ENCODE measurements at regions not wholly inside any gene's neighbourhood (a gene's known extent, or its start where the extent isn't known, plus 50 kb on each side); places are given as distances from the start of the nearest gene placed in this dataset.

GRCh38 chr12:107477947-107478610 is 207.5 kb upstream of the PWP1 start:
- H3K4me1 ChIP-seq (ENCODE audit: insufficient read depth, low read length), result no peaks in the 10 kb centered on the region
- no peaks in the 10 kb centered on the region for H3K9me3 ChIP-seq (ENCODE audit: insufficient read depth, low read depth, low read length)
- H3K36me3 ChIP-seq (ENCODE audit: insufficient read depth, low read length), result no peaks in the 10 kb centered on the region
- H3K27ac ChIP-seq (ENCODE audit: low read depth, low read length), result no peak overlapping the region
- no peak overlapping the region for H3K4me3 ChIP-seq (ENCODE audit: low read length)
- H3K9ac ChIP-seq (ENCODE audit: low read depth, low read length), result no peak overlapping the region
- H3K27me3 ChIP-seq (ENCODE audit: insufficient read depth, low read length), result no peaks in the 10 kb centered on the region
- WGBS, result 87% methylated on average over 2 of the region's 2 CpGs

DNA sequence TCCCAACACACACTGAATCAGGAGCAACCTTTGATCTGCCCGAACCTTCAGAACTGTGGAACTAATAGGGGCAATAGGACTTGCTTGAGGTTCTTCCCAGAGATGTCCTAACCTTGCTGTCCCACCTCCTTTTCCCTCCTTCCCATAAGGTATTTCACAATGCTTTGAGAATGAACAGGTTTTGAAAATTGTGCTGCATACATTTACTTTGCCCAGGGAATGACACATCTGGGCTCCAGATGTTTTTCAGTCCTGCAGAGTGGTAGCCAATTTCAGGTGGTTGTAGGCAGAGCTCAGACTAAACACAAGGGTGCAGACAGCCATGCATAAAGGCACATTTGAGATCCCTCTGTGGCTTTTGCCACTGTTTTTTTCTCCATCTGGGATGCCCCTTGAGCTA is 206.7 kb upstream of the PWP1 start:
- Histone ChIP-seq H3K27me3 (ENCODE audit: insufficient read depth, low read length) (no peaks in the 10 kb centered on the region), H3K9me3 (ENCODE audit: insufficient read depth, low read depth, low read length) (no peaks in the 10 kb centered on the region), H3K9ac (ENCODE audit: low read depth, low read length) (no peak overlapping the region), H3K27ac (ENCODE audit: low read depth, low read length) (no peak overlapping the region), H3K4me3 (ENCODE audit: low read length) (no peak overlapping the region), H3K36me3 (ENCODE audit: insufficient read depth, low read length) (no peaks in the 10 kb centered on the region), H3K4me1 (ENCODE audit: insufficient read depth, low read length) (no peaks in the 10 kb centered on the region)
- WGBS, result 92% methylated on average over 1 of the region's 1 CpG

DNA sequence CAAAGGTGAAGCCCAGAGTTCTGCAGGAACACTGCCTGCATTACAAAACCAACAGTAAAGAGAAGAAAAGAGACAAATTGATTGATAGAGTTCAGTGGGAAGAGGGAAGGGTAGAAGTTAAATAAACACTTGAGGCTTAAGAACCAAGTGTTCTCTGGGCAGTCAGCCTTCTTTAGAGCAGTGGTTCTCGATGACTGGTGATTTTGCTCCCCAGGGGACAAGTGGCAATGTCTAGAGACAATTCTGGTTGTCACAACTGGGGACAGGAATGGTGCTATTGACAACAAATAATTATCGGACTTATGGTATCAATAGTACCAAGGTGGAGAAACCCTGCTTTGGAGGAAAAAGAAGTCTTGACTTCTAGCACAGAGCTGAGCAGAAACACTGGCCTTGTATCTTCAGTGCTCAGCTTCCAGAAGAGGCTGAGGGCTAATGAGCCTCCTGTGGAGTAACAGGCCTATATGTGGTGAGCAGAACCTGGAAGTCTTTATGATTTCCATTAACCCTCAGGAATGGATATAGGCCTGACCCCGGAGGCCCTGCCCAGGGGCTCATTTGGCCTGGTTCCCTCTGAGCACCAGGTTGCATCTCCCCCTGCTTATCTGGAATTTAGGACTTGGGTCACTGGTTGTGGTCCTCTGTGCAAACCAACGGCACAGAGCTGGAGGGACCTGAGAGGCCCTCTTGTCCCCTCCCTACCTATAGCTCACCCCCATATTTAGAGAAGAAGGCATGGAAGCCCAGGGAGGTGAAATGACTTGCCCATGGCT is 204.6 kb upstream of the PWP1 start:
- Histone ChIP-seq H3K9ac (ENCODE audit: low read depth, low read length) (no peak overlapping the region), H3K9me3 (ENCODE audit: insufficient read depth, low read depth, low read length) (no peaks in the 10 kb centered on the region), H3K27me3 (ENCODE audit: insufficient read depth, low read length) (no peaks in the 10 kb centered on the region), H3K4me1 (ENCODE audit: insufficient read depth, low read length) (no peaks in the 10 kb centered on the region), H3K27ac (ENCODE audit: low read depth, low read length) (no peak overlapping the region), H3K4me3 (ENCODE audit: low read length) (no peak overlapping the region), H3K36me3 (ENCODE audit: insufficient read depth, low read length) (no peaks in the 10 kb centered on the region)
- WGBS, result 93% methylated on average over 4 of the region's 4 CpGs

GRCh38 chr12:107484230-107484629 is 201.4 kb upstream of the PWP1 start:
- Histone ChIP-seq H3K9ac (ENCODE audit: low read depth, low read length) (no peak overlapping the region), H3K27me3 (ENCODE audit: insufficient read depth, low read length) (no peaks in the 10 kb centered on the region), H3K9me3 (ENCODE audit: insufficient read depth, low read depth, low read length) (no peaks in the 10 kb centered on the region), H3K4me3 (ENCODE audit: low read length) (no peak overlapping the region), H3K36me3 (ENCODE audit: insufficient read depth, low read length) (no peaks in the 10 kb centered on the region), H3K27ac (ENCODE audit: low read depth, low read length) (no peak overlapping the region), H3K4me1 (ENCODE audit: insufficient read depth, low read length) (no peaks in the 10 kb centered on the region)
- WGBS, result 77% methylated on average over 3 of the region's 3 CpGs

GRCh38 chr12:107484941-107485340 is 200.7 kb upstream of the PWP1 start:
- Histone ChIP-seq H3K4me3 (ENCODE audit: low read length) (no peak overlapping the region), H3K27ac (ENCODE audit: low read depth, low read length) (no peak overlapping the region), H3K4me1 (ENCODE audit: insufficient read depth, low read length) (no peaks in the 10 kb centered on the region), H3K36me3 (ENCODE audit: insufficient read depth, low read length) (no peaks in the 10 kb centered on the region), H3K9me3 (ENCODE audit: insufficient read depth, low read depth, low read length) (no peaks in the 10 kb centered on the region), H3K27me3 (ENCODE audit: insufficient read depth, low read length) (no peaks in the 10 kb centered on the region), H3K9ac (ENCODE audit: low read depth, low read length) (no peak overlapping the region)
- WGBS, result 60% methylated on average over 1 of the region's 1 CpG

DNA sequence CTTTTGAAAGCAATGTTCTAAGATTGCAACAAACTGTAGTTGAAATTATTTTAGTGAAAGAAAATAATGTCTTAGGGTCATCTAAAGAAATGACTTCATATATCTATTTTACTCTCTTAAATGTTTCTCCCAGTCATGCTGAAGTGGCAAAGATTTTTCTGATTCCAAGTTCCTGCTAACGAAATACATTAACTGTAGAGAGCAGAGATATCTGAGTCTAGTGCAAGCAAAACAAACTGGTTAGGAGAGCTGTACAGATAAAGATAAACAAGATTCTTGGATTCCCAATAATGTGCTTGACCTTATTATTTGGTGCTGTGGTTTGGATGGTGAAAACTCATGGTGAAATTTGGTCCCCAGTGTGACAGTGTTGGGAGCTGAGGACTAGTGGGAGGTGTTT is 199.9 kb upstream of the PWP1 start:
- Histone ChIP-seq H3K4me1 (ENCODE audit: insufficient read depth, low read length) (no peaks in the 10 kb centered on the region), H3K27me3 (ENCODE audit: insufficient read depth, low read length) (no peaks in the 10 kb centered on the region), H3K27ac (ENCODE audit: low read depth, low read length) (no peak overlapping the region), H3K36me3 (ENCODE audit: insufficient read depth, low read length) (no peaks in the 10 kb centered on the region), H3K9me3 (ENCODE audit: insufficient read depth, low read depth, low read length) (no peaks in the 10 kb centered on the region), H3K9ac (ENCODE audit: low read depth, low read length) (no peak overlapping the region), H3K4me3 (ENCODE audit: low read length) (no peak overlapping the region)
- 93% methylated on average over 1 of the region's 1 CpG for WGBS

- Histone ChIP-seq H3K4me3 (ENCODE audit: low read length) (no peak overlapping the region), H3K9me3 (ENCODE audit: insufficient read depth, low read depth, low read length) (no peaks in the 10 kb centered on the region), H3K4me1 (ENCODE audit: insufficient read depth, low read length) (no peaks in the 10 kb centered on the region), H3K36me3 (ENCODE audit: insufficient read depth, low read length) (no peaks in the 10 kb centered on the region), H3K27ac (ENCODE audit: low read depth, low read length) (no peak overlapping the region), H3K27me3 (ENCODE audit: insufficient read depth, low read length) (no peaks in the 10 kb centered on the region), H3K9ac (ENCODE audit: low read depth, low read length) (no peak overlapping the region)
- 88% methylated on average over 1 of the region's 2 CpGs for WGBS
Measured at GRCh38 chr12:107486140-107486892, 199.3 kb upstream of the PWP1 start.

- no peaks in the 10 kb centered on the region for H3K27me3 ChIP-seq (ENCODE audit: insufficient read depth, low read length)
- 88% methylated on average over 2 of the region's 2 CpGs for WGBS
- H3K9ac ChIP-seq (ENCODE audit: low read depth, low read length), result no peak overlapping the region
- no peaks in the 10 kb centered on the region for H3K4me1 ChIP-seq (ENCODE audit: insufficient read depth, low read length)
- H3K36me3 ChIP-seq (ENCODE audit: insufficient read depth, low read length), result no peaks in the 10 kb centered on the region
- H3K9me3 ChIP-seq (ENCODE audit: insufficient read depth, low read depth, low read length), result no peaks in the 10 kb centered on the region
- no peak overlapping the region for H3K4me3 ChIP-seq (ENCODE audit: low read length)
- H3K27ac ChIP-seq (ENCODE audit: low read depth, low read length), result no peak overlapping the region
Measured at GRCh38 chr12:107487011-107487680, 198.5 kb upstream of the PWP1 start.

DNA sequence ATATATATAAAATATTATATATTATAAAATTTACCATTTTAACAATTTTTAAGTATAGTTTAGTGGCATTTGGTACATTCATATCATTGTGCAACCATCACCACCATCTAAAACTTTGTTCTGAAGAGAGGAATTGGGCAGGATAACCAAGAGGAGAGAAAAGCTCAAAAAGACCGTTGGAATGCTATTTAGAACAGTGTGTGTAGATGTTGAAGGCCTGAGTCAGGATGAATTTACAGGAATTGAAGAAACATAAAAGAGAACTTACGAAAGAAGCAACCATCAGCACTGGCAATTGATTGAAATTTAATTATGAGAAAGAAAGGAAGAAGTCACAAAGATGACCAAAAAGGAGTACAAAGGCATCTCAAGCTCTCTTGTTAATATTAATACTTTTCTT is 196.9 kb upstream of the PWP1 start:
- H3K4me1 ChIP-seq (ENCODE audit: insufficient read depth, low read length), result no peaks in the 10 kb centered on the region
- H3K27me3 ChIP-seq (ENCODE audit: insufficient read depth, low read length), result no peaks in the 10 kb centered on the region
- H3K9me3 ChIP-seq (ENCODE audit: insufficient read depth, low read depth, low read length), result no peaks in the 10 kb centered on the region
- no peak overlapping the region for H3K9ac ChIP-seq (ENCODE audit: low read depth, low read length)
- no peak overlapping the region for H3K27ac ChIP-seq (ENCODE audit: low read depth, low read length)
- H3K4me3 ChIP-seq (ENCODE audit: low read length), result no peak overlapping the region
- no peaks in the 10 kb centered on the region for H3K36me3 ChIP-seq (ENCODE audit: insufficient read depth, low read length)
- WGBS, result 92% methylated on average over 2 of the region's 2 CpGs

- Histone ChIP-seq H3K4me1 (ENCODE audit: insufficient read depth, low read length) (no peaks in the 10 kb centered on the region), H3K27ac (ENCODE audit: low read depth, low read length) (no peak overlapping the region), H3K9ac (ENCODE audit: low read depth, low read length) (no peak overlapping the region), H3K36me3 (ENCODE audit: insufficient read depth, low read length) (no peaks in the 10 kb centered on the region), H3K4me3 (ENCODE audit: low read length) (no peak overlapping the region), H3K9me3 (ENCODE audit: insufficient read depth, low read depth, low read length) (no peaks in the 10 kb centered on the region), H3K27me3 (ENCODE audit: insufficient read depth, low read length) (no peaks in the 10 kb centered on the region)
- WGBS, result 93% methylated on average over 3 of the region's 3 CpGs
Measured at GRCh38 chr12:107490010-107490409, 195.6 kb upstream of the PWP1 start.

GRCh38 chr12:107491856-107492255 is 193.7 kb upstream of the PWP1 start:
- 85% methylated on average over 9 of the region's 9 CpGs for WGBS
- Histone ChIP-seq H3K4me1 (ENCODE audit: insufficient read depth, low read length) (no peaks in the 10 kb centered on the region), H3K27ac (ENCODE audit: low read depth, low read length) (no peak overlapping the region), H3K36me3 (ENCODE audit: insufficient read depth, low read length) (no peaks in the 10 kb centered on the region), H3K9ac (ENCODE audit: low read depth, low read length) (no peak overlapping the region), H3K4me3 (ENCODE audit: low read length) (no peak overlapping the region), H3K27me3 (ENCODE audit: insufficient read depth, low read length) (no peaks in the 10 kb centered on the region), H3K9me3 (ENCODE audit: insufficient read depth, low read depth, low read length) (no peaks in the 10 kb centered on the region)

All from HUES64 (cell line).